Colonic mucosa (tissue), 4 donors: ENCODE measurements at regions not wholly inside any gene's neighbourhood (a gene's known extent, or its start where the extent isn't known, plus 50 kb on each side); places are given as distances from the start of the nearest gene placed in this dataset.
"Not testable (repeated sequence)": the region's sequence is repeated elsewhere in the genome, so short reads cannot be mapped to it uniquely, and the experiment has no call there.

Source experiments
- DNase-seq: peaks from one replicate; pipeline ENCODE4 v3.0.0-alpha.2; 2020
- H3K27ac ChIP-seq: fragments of 200-600 bp; one replicate; pipeline ENCODE4 v1.8.0; 2021
- H3K27me3 ChIP-seq: fragments of 200-600 bp; one replicate; pipeline ENCODE4 v1.8.0; 2021
- H3K36me3 ChIP-seq: fragments of 200-600 bp; one replicate; pipeline ENCODE4 v1.8.0; 2021
- H3K4me1 ChIP-seq: fragments of 200-600 bp; one replicate; pipeline ENCODE4 v1.8.0; 2021; ENCODE audit warnings: mild to moderate bottlenecking
- H3K4me3 ChIP-seq: fragments of 200-600 bp; one replicate; pipeline ENCODE4 v1.8.0; 2021
- H3K9ac ChIP-seq, 2 donors: one replicate each; pipeline ENCODE4 v1.7.0; 2013; ENCODE audit warnings: control low read depth in 2 of 2, low read depth in 2 of 2, low read length in 2 of 2
- H3K9me3 ChIP-seq: fragments of 200-600 bp; one replicate; pipeline ENCODE4 v1.8.0; 2021
- CTCF ChIP-seq: fragments of 200-600 bp; IDR thresholded peaks from one replicate; pipeline ENCODE4 v1.8.0; 2022; ENCODE audit warnings: antibody characterized with exemption, mild to moderate bottlenecking
- intact Hi-C: fragments of 100-400 bp; cut with DNase I; formaldehyde crosslinking; loops from one replicate; pipeline ENCODE4 v1.14.1; 2022
- donor health status: healthy.
- donor health status: DM: no; HTN: no; CAD: no.
- donor health status: DM: no; HTN: no; CAD: no.

GRCh38 chr1:188729039-188729438, 1748.6 kb downstream of the BRINP3 start:
- Histone ChIP-seq H3K4me1 (no peaks in the 10 kb centered on the region), H3K36me3 (no peaks in the 10 kb centered on the region), H3K9ac (no peak overlapping the region), H3K27ac (no peak overlapping the region), H3K4me3 (no peak overlapping the region), H3K9me3 (no peaks in the 10 kb centered on the region), H3K27me3 (no peaks in the 10 kb centered on the region)
- intact Hi-C loops: no loop called here
- DNase-seq: no peak
- TF ChIP-seq CTCF: no peak

- Histone ChIP-seq H3K4me1 (no peaks in the 10 kb centered on the region), H3K27me3 (no peaks in the 10 kb centered on the region), H3K27ac (no peak overlapping the region), H3K4me3 (no peak overlapping the region), H3K9me3 (no peaks in the 10 kb centered on the region), H3K36me3 (no peaks in the 10 kb centered on the region), H3K9ac (no peak overlapping the region)
- intact Hi-C loops: no loop called here
- no peak for TF ChIP-seq CTCF
- DNase-seq: no peak
Measured at GRCh38 chr1:188735567-188735966, 1742.1 kb downstream of the BRINP3 start.

- intact Hi-C loops, H3K27ac ChIP-seq, H3K4me3 ChIP-seq, H3K36me3 ChIP-seq, H3K9ac ChIP-seq, H3K27me3 ChIP-seq, H3K4me1 ChIP-seq, H3K9me3 ChIP-seq, DNase-seq: not testable (repeated sequence)
Measured at GRCh38 chr1:188749275-188749674, 1728.4 kb downstream of the BRINP3 start.

- H3K27ac ChIP-seq, H3K4me1 ChIP-seq, H3K36me3 ChIP-seq, H3K9me3 ChIP-seq, H3K4me3 ChIP-seq, DNase-seq, H3K9ac ChIP-seq, intact Hi-C loops, H3K27me3 ChIP-seq: not testable (repeated sequence)
Measured at GRCh38 chr1:188752027-188752426, 1725.6 kb downstream of the BRINP3 start.

- H3K9me3 ChIP-seq, H3K4me1 ChIP-seq, H3K9ac ChIP-seq, H3K27ac ChIP-seq, H3K4me3 ChIP-seq, DNase-seq, intact Hi-C loops, H3K36me3 ChIP-seq, H3K27me3 ChIP-seq: not testable (repeated sequence)
Measured at GRCh38 chr1:188757747-188758146, 1719.9 kb downstream of the BRINP3 start.

GRCh38 chr1:188761226-188761625, 1716.4 kb downstream of the BRINP3 start:
- no peak for TF ChIP-seq CTCF
- no peak for DNase-seq

GRCh38 chr1:188762166-188762743, 1715.4 kb downstream of the BRINP3 start:
- Histone ChIP-seq H3K9me3 (no peaks in the 10 kb centered on the region), H3K36me3 (no peaks in the 10 kb centered on the region), H3K27ac (no peak overlapping the region), H3K27me3 (no peaks in the 10 kb centered on the region), H3K9ac (no peak overlapping the region), H3K4me1 (no peaks in the 10 kb centered on the region), H3K4me3 (no peak overlapping the region)
- TF ChIP-seq CTCF: no peak
- intact Hi-C loops: no loop called here
- no peak for DNase-seq

More at GRCh38 chr1:188761226-188761625, 1716.4 kb downstream of the BRINP3 start:
- no peaks in the 10 kb centered on the region for H3K9me3 ChIP-seq
- intact Hi-C loops: no loop called here
- H3K27ac ChIP-seq: no peak overlapping the region
- no peak overlapping the region for H3K4me3 ChIP-seq
- no peaks in the 10 kb centered on the region for H3K36me3 ChIP-seq
- no peaks in the 10 kb centered on the region for H3K27me3 ChIP-seq
- no peak overlapping the region for H3K9ac ChIP-seq
- H3K4me1 ChIP-seq: no peaks in the 10 kb centered on the region
